BJ (cell line): ENCODE measurements at regions not wholly inside any gene's neighbourhood (a gene's known extent, or its start where the extent isn't known, plus 50 kb on each side); places are given as distances from the start of the nearest gene placed in this dataset.

ENCODE experiments used
- CTCF ChIA-PET: fragments of 350-600 bp; formaldehyde crosslinking; extraction: SDS; loops from one replicate; lab custom pipeline; 2021; ENCODE audit warnings: antibody characterized with exemption, inconsistent platforms; lab: Yijun Ruan, JAX
- POLR2A ChIA-PET: fragments of 300-600 bp; sonication (Branson Sonifier 250); formaldehyde crosslinking; extraction: SDS; loops from one replicate; lab custom pipeline; 2021; ENCODE audit warnings: antibody characterized with exemption; lab: Charles Lee
- DNase-seq: peaks from one replicate; pipeline ENCODE4 v3.0.0-alpha.2; 2011; ENCODE audit warnings: low read depth
- H3K27me3 ChIP-seq: 2 replicates; pipeline ENCODE4 v1.6.0; 2011; ENCODE audit warnings: low read length; ENCODE audit not compliant: control insufficient read depth, insufficient read depth
- H3K36me3 ChIP-seq: 2 replicates; pipeline ENCODE4 v1.5.1; 2011; ENCODE audit warnings: low read length; ENCODE audit not compliant: control insufficient read depth, insufficient read depth
- H3K4me3 ChIP-seq: 2 replicates; pipeline ENCODE4 v1.5.1; 2011; ENCODE audit warnings: low read depth, mild to moderate bottlenecking, control low read depth, low read length
- TF ChIP-seq, protein P1 (sequence below): IDR thresholded peaks from 2 replicates; pipeline ENCODE4 v1.5.1; 2011; ENCODE audit warnings: low read depth, mild to moderate bottlenecking, control low read depth, inconsistent platforms, low read length, moderate library complexity; ENCODE audit not compliant: insufficient read depth

- CTCF ChIA-PET = interaction anchor here (0.9 kb wide), 1 partner anchor 18 kb away, joined by 3 read pairs; no protein-coding TSS in a partner anchor
- POLR2A ChIA-PET = no interaction called here
- H3K36me3 ChIP-seq = no peaks in the 10 kb centered on the region
- DNase-seq = no peak
- no peaks in the 10 kb centered on the region for H3K27me3 ChIP-seq
- no peak overlapping the region for H3K4me3 ChIP-seq
- TF ChIP-seq, protein P1, sequence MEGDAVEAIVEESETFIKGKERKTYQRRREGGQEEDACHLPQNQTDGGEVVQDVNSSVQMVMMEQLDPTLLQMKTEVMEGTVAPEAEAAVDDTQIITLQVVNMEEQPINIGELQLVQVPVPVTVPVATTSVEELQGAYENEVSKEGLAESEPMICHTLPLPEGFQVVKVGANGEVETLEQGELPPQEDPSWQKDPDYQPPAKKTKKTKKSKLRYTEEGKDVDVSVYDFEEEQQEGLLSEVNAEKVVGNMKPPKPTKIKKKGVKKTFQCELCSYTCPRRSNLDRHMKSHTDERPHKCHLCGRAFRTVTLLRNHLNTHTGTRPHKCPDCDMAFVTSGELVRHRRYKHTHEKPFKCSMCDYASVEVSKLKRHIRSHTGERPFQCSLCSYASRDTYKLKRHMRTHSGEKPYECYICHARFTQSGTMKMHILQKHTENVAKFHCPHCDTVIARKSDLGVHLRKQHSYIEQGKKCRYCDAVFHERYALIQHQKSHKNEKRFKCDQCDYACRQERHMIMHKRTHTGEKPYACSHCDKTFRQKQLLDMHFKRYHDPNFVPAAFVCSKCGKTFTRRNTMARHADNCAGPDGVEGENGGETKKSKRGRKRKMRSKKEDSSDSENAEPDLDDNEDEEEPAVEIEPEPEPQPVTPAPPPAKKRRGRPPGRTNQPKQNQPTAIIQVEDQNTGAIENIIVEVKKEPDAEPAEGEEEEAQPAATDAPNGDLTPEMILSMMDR = no peak
Measured at GRCh38 chr10:120960725-120961124, 109.6 kb downstream of the WDR11 start.

DNA sequence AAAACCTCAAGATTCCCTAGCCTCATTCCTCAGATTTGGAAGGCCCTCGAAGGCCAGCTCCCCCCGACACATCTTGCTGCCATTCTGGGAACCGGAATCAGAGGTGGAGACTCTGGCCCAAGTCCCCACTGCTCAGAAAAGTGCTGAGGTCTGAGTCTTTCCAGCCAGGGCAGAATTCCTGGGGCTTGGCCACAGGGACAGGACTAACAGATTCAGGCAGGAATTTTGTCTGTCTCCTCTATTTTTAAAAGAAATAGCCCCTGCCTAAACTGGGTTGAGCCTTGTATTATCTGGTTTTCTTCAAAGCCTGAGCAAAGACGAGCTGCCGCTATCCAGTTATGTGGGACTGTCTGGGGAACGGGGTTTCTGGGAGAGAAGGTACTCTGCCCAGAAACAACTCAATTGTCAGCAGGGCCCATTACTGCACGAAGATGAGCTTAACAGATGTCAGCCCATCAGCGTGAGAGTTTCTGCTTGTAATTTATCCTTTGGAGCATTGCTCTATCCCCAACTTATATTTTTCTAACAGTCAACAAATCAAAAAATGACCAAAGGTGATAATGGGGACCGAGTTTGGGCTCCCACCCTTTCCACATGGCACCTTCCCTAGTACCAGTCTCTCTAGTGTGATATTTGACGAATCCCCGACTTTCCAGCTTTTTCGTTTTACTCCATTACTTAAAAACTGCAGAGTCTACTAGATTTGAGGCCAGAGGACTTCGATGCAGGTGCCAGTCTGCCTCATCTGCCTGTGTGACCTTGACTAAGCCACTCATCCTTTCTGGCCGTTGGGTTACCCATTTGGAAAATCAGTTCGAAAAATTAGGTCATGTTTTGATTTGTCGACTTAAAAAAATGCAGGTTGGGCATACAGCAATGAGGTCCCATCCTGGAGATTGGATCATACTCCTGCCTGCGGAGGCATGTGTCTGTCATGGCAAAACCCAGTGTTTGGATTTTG is 110.9 kb downstream of the WDR11 start:
- TF ChIP-seq, protein P1 = no peak
- ChIA-PET POLR2A (no interaction called here), CTCF (interaction anchor here (0.9 kb wide), 1 partner anchor 20 kb away, joined by 3 read pairs; no protein-coding TSS in a partner anchor)
- no peak overlapping the region for H3K4me3 ChIP-seq
- H3K27me3 ChIP-seq = no peaks in the 10 kb centered on the region
- no peaks in the 10 kb centered on the region for H3K36me3 ChIP-seq
- DNase-seq = no peak

- no peak overlapping the region for H3K4me3 ChIP-seq
- ChIA-PET POLR2A (no interaction called here), CTCF (no interaction called here)
- no peak for DNase-seq
- TF ChIP-seq, protein P1 = no peak
- H3K36me3 ChIP-seq = no peaks in the 10 kb centered on the region
- H3K27me3 ChIP-seq = no peaks in the 10 kb centered on the region
Measured at GRCh38 chr10:120962756-120963593, 111.8 kb downstream of the WDR11 start.

DNA sequence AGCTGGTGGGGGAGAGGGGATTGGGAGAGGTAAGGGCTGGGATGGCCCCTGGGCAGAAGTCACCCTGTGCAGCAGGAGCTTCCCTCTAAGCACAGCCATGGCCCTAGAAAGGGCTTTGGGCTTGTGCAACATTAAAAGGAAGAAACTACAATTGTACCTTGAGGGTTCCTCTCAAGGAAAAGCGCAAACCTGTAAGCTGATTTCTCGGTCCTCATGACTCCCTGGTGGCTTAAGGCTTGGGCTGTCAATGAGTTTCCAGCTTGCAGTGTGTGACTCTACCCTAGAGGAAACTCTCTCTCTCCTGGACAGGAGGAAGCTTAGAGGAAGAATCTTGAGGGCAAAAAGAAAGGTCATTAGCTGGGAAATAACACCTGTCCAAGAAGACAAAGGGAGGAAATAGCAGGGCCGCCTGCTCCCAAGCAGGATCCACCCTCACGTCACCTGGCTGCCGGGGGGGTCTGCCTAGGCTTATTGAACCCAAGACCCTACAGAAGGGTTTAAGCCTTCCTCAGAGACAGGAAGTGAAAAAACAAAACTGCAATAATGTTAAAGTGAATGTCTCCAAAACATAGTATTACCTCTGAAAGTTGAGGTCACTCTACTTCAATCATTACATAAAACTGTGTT is 112.5 kb downstream of the WDR11 start:
- ChIA-PET CTCF (no interaction called here), POLR2A (no interaction called here)
- H3K36me3 ChIP-seq = no peaks in the 10 kb centered on the region
- DNase-seq = no peak
- no peaks in the 10 kb centered on the region for H3K27me3 ChIP-seq
- no peak overlapping the region for H3K4me3 ChIP-seq
- TF ChIP-seq, protein P1 = no peak
